Keratinocyte (primary cell): ENCODE measurements at regions not wholly inside any gene's neighbourhood (a gene's known extent, or its start where the extent isn't known, plus 50 kb on each side); places are given as distances from the start of the nearest gene placed in this dataset.

Experiments used
- DNase-seq: peaks from one replicate; pipeline ENCODE4 v3.0.0-alpha.2; 2011; ENCODE audit warnings: low read depth, missing footprints, low spot score
- FAIRE-seq: peaks from 2 replicates; lab custom pipeline; 2011; peaks lifted over from hg19 to GRCh38; lab: Jason Lieb, UNC
- H2AFZ ChIP-seq: 2 replicates; pipeline ENCODE4 v1.6.0; 2012; ENCODE audit warnings: low read length, control low read depth, inconsistent platforms; ENCODE audit not compliant: control insufficient read depth
- H3K27ac ChIP-seq: 2 replicates; pipeline ENCODE4 v1.5.1; 2011; ENCODE audit warnings: low read length; ENCODE audit not compliant: control insufficient read depth, insufficient read depth
- H3K27me3 ChIP-seq: 3 replicates; pipeline ENCODE4 v1.6.0; 2011; ENCODE audit warnings: low read length; ENCODE audit not compliant: control insufficient read depth, insufficient read depth; ENCODE audit errors: extremely low read depth
- H3K36me3 ChIP-seq, 2 experiments: 2 replicates in 1 of 2; 3 replicates in 1 of 2; pipeline ENCODE4 v1.5.1; 2011; ENCODE audit warnings: low read length in 2 of 2, mild to moderate bottlenecking in 1 of 2; ENCODE audit not compliant: control insufficient read depth in 2 of 2, insufficient read depth in 2 of 2; ENCODE audit errors: extremely low read depth in 1 of 2
- H3K4me1 ChIP-seq: 3 replicates; pipeline ENCODE4 v1.5.1; 2011; ENCODE audit warnings: low read length; ENCODE audit not compliant: control insufficient read depth, insufficient read depth; ENCODE audit errors: extremely low read depth
- H3K4me2 ChIP-seq: 3 replicates; pipeline ENCODE4 v1.6.0; 2011; ENCODE audit warnings: low read depth, low read length; ENCODE audit not compliant: control insufficient read depth, insufficient read depth; ENCODE audit errors: extremely low read depth
- H3K4me3 ChIP-seq, 3 experiments: fragments of 200-600 bp in 1 of 3; sonication (generic) in 1 of 3; 2 replicates in 2 of 3; 3 replicates in 1 of 3; pipeline ENCODE4 v1.5.1; 2011 to 2016; ENCODE audit warnings: low read length in 3 of 3, mild to moderate bottlenecking in 3 of 3, control low read depth in 2 of 3, inconsistent platforms in 1 of 3, low read depth in 1 of 3, mixed read lengths in 1 of 3, mixed run types in 1 of 3, moderate library complexity in 1 of 3; ENCODE audit not compliant: control insufficient read depth in 2 of 3, insufficient read depth in 2 of 3; ENCODE audit errors: extremely low read depth in 1 of 3
- H3K79me2 ChIP-seq: 2 replicates; pipeline ENCODE4 v1.6.0; 2012; ENCODE audit warnings: low read length; ENCODE audit not compliant: control insufficient read depth, insufficient read depth
- H3K9ac ChIP-seq: 3 replicates; pipeline ENCODE4 v1.6.0; 2011; ENCODE audit warnings: low read length; ENCODE audit not compliant: control insufficient read depth, insufficient read depth; ENCODE audit errors: extremely low read depth
- H3K9me1 ChIP-seq: 3 replicates; pipeline ENCODE4 v1.6.0; 2011; ENCODE audit warnings: low read length; ENCODE audit not compliant: control insufficient read depth, insufficient read depth; ENCODE audit errors: extremely low read depth
- H3K9me3 ChIP-seq: 2 replicates; pipeline ENCODE4 v1.5.1; 2012; ENCODE audit warnings: low read depth, low read length; ENCODE audit not compliant: control insufficient read depth
- H4K20me1 ChIP-seq: 3 replicates; pipeline ENCODE4 v1.6.0; 2011; ENCODE audit warnings: low read length; ENCODE audit not compliant: control insufficient read depth, insufficient read depth; ENCODE audit errors: extremely low read depth
- CTCF ChIP-seq, 3 experiments: IDR thresholded peaks in 1 of 3; conservative IDR thresholded peaks in 1 of 3; optimal IDR thresholded peaks in 1 of 3; 2 replicates in 2 of 3; 3 replicates in 1 of 3; pipeline versions ENCODE3 to v1.5.1; 2011; ENCODE audit warnings: low read length in 3 of 3, mild to moderate bottlenecking in 3 of 3, moderate library complexity in 2 of 3, control low read depth in 1 of 3, inconsistent platforms in 1 of 3; ENCODE audit not compliant: insufficient read depth in 2 of 3; ENCODE audit errors: extremely low read depth in 1 of 3
- EZH2 ChIP-seq: IDR thresholded peaks from one replicate; pipeline ENCODE4 v1.6.1; 2012; ENCODE audit warnings: inconsistent platforms, mild to moderate bottlenecking, low read length, moderate library complexity
- dilution Hi-C: fragments of 300-500 bp; cut with MboI; formaldehyde crosslinking; loops from one replicate; pipeline ENCODE4 v1.7.0; 2020; ENCODE audit warnings: low sequenced_read_pairs; ENCODE audit not compliant: extremely low pct_ligation_motif_present

GRCh38 chr3:115498898-115499297 lies 124.4 kb upstream of the GAP43 start:
- H3K27me3 ChIP-seq = no peaks in the 10 kb centered on the region
- DNase-seq = no peak
- H3K4me2 ChIP-seq = no peak overlapping the region
- no peak for FAIRE-seq
- dilution Hi-C loops = no loop called here
- no peak for TF ChIP-seq CTCF (optimal IDR thresholded peaks at IDR 0.05 in 1 of 3, IDR thresholded peaks at IDR 0.05 in 1 of 3, conservative IDR thresholded peaks at IDR 0.05 in 1 of 3; ENCODE audit: extremely low read depth in 1 of 3, insufficient read depth in 2 of 3, low read length in 3 of 3)
- TF ChIP-seq EZH2 = no peak
- H3K36me3 ChIP-seq = no peaks in the 10 kb centered on the region
- no peak overlapping the region for H3K9ac ChIP-seq
- no peaks in the 10 kb centered on the region for H3K9me3 ChIP-seq
- no peaks in the 10 kb centered on the region for H3K79me2 ChIP-seq
- no peaks in the 10 kb centered on the region for H3K4me1 ChIP-seq
- no peak overlapping the region for H3K27ac ChIP-seq
- no peaks in the 10 kb centered on the region for H3K9me1 ChIP-seq
- no peak overlapping the region for H3K4me3 ChIP-seq
- no peaks in the 10 kb centered on the region for H4K20me1 ChIP-seq
- H2AFZ ChIP-seq = no peak overlapping the region

GRCh38 chr3:115499666-115500065 lies 123.6 kb upstream of the GAP43 start:
- no peak for TF ChIP-seq EZH2

GRCh38 chr3:115500795-115501194 lies 122.5 kb upstream of the GAP43 start:
- Histone ChIP-seq H3K27ac (no peak overlapping the region), H3K4me3 (no peak overlapping the region), H3K9me3 (no peaks in the 10 kb centered on the region), H3K9ac (no peak overlapping the region), H3K4me2 (no peak overlapping the region), H2AFZ (no peak overlapping the region), H3K27me3 (no peaks in the 10 kb centered on the region), H4K20me1 (no peaks in the 10 kb centered on the region), H3K36me3 (no peaks in the 10 kb centered on the region), H3K79me2 (no peaks in the 10 kb centered on the region), H3K9me1 (no peaks in the 10 kb centered on the region), H3K4me1 (no peaks in the 10 kb centered on the region)
- FAIRE-seq (no peak), DNase-seq (no peak)
- dilution Hi-C loops = no loop called here
- TF ChIP-seq CTCF (optimal IDR thresholded peaks at IDR 0.05 in 1 of 3, IDR thresholded peaks at IDR 0.05 in 1 of 3, conservative IDR thresholded peaks at IDR 0.05 in 1 of 3; ENCODE audit: extremely low read depth in 1 of 3, insufficient read depth in 2 of 3, low read length in 3 of 3) (no peak), EZH2 (no peak)

More at GRCh38 chr3:115499666-115500065, 123.6 kb upstream of the GAP43 start:
- DNase-seq = no peak
- Histone ChIP-seq H3K9me1 (no peaks in the 10 kb centered on the region), H3K27me3 (no peaks in the 10 kb centered on the region), H4K20me1 (no peaks in the 10 kb centered on the region), H2AFZ (no peak overlapping the region), H3K4me3 (no peak overlapping the region), H3K4me2 (no peak overlapping the region), H3K9ac (no peak overlapping the region), H3K4me1 (no peaks in the 10 kb centered on the region), H3K27ac (no peak overlapping the region), H3K9me3 (no peaks in the 10 kb centered on the region), H3K79me2 (no peaks in the 10 kb centered on the region), H3K36me3 (no peaks in the 10 kb centered on the region)
- dilution Hi-C loops = no loop called here
- no peak for FAIRE-seq
